ENCODE measurements at regions not wholly inside any gene's neighbourhood (a gene's known extent, or its start where the extent isn't known, plus 50 kb on each side); places are given as distances from the start of the nearest gene placed in this dataset.
"Not testable (repeated sequence)": the region's sequence is repeated elsewhere in the genome, so short reads cannot be mapped to it uniquely, and the experiment has no call there.

DNA sequence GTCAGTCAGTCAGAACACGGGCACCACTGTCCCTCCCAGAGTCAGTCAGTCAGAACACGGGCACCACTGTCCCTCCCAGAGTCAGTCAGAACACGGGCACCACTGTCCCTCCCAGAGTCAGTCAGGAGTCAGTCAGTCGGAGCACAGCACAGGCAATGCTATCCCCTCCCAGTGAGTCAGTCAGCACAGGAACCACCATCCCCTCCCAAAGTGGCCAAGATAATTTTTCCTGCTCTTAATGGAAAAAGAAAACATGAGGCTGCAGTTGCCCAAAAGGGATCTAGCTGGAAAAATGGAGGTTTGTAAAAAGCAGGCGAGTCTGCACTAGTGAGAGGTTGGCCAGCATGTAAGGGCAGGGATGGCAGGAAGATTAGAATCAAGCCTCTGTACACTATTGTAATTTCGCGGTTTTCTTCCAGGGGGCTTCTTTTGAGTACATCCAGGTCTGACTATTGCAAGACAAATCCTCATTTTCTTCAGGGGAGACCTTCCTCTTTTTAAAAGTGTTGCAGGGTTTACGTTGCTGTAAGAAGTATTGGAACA is 213.8 kb downstream of the SIPA1L2 start:
- no peak for DNase-seq (ENCODE audit: low read depth, low spot score)

- not testable (repeated sequence) for DNase-seq (ENCODE audit: low read depth, low spot score)
Measured at GRCh38 chr1:232415481-232415880, 214.5 kb downstream of the SIPA1L2 start.

DNA sequence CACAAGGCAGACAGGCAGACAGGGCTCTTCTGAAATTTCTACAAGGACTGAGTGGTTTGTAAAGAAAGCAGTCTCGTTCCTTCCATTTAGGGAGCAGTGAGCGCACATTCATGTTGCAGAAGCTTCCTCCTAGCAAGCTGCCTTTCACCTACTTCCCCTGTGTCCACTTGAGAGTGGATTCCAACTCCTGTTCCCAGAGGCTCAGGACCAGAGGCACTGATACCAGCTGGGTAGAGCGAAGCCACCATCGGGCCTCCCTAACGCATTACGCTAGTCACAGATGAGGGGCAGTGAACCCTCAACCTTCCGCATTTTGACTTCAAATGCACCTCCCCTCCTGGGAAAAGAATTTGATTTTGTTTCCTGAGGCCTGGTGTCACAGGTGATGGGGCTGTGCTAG is 215.8 kb downstream of the SIPA1L2 start:
- no peak for DNase-seq (ENCODE audit: low read depth, low spot score)

GRCh38 chr1:232413674-232414073 is 216.3 kb downstream of the SIPA1L2 start:
- peak; percentile 22 for DNase-seq (ENCODE audit: low read depth, low spot score)

- DNase-seq (ENCODE audit: low read depth, low spot score) = no peak
Measured at GRCh38 chr1:232409584-232409983, 220.3 kb downstream of the SIPA1L2 start.

- no peak for DNase-seq (ENCODE audit: low read depth, low spot score)
Measured at GRCh38 chr1:232407120-232407519, 222.8 kb downstream of the SIPA1L2 start.

DNA sequence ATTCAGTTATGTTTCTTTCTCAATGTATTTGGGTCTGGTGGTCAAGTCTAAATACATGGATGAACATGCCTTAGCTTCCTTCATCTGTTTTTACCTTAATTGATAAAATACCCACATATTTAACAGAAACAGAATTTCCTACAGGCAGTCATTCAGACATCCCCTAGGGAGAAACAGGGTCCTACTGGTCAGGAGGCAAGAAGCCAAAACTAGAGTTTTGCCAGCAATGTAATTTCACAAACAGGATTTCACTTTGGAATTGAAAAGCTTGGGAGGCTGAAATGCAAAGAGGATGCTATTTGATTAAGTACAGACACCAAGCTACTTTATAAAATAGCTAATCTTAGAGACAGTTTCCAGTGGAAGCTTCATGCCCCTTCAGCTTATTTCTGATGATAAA is 224.2 kb downstream of the SIPA1L2 start:
- DNase-seq (ENCODE audit: low read depth, low spot score) = no peak

- no peak for DNase-seq (ENCODE audit: low read depth, low spot score)
Measured at GRCh38 chr1:232404981-232405731, 224.8 kb downstream of the SIPA1L2 start.

- DNase-seq (ENCODE audit: low read depth, low spot score) = no peak
Measured at GRCh38 chr1:232404227-232404626, 225.7 kb downstream of the SIPA1L2 start.

DNA sequence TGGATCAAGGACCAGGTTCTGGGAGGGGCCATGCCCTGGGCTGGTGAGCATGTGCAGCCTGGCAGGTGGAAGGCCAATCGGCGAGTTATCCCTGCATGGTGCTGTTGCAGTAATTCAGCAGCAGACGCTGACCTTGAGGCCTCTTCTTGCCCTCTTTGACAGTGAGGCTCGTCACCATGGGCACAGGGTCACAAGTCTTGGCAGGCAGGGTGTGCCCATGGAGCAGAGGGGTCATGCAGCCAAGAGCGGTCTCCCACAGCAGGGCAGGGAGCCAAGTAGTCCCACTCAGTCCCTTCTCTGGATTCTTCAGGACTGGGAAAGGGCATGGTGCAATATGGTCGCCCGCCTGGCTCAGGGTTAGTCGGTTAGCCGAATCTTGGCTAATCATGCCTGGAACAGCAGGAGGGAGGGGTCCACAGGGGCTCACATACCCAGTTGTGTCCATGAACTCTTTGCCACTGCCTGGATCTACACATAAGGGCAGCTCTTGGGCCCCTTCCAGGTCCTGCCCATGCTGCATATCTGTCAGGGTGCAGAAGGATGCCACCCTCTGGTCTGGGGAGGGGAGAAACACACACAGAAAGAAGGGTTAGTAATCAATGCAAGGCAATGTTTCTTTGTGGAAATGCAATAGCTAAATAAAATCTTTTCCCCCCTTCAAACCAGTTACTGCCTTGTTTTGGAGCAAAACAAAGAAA is 226.8 kb downstream of the SIPA1L2 start:
- no peak for DNase-seq (ENCODE audit: low read depth, low spot score)

DNA sequence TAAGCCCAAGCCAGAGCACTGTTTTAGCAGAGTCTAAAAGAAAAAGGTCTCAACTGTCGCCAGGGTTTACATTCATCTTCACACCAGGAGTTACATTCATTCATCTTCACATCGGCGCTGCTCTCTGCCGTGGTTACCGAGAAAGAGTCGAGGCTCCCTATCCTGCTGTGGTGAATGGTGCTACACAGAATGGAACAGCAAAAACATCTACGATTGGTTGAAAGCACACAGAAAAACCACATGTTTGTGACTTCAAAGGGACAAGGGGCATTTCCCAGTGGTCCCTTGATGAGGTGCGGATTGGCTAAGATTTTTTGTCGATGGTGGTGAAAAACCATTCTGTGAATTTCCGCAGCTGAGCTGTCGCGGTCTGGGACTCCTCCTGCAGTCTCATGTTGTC is 231.1 kb downstream of the SIPA1L2 start:
- no peak for DNase-seq (ENCODE audit: low read depth, low spot score)

DNA sequence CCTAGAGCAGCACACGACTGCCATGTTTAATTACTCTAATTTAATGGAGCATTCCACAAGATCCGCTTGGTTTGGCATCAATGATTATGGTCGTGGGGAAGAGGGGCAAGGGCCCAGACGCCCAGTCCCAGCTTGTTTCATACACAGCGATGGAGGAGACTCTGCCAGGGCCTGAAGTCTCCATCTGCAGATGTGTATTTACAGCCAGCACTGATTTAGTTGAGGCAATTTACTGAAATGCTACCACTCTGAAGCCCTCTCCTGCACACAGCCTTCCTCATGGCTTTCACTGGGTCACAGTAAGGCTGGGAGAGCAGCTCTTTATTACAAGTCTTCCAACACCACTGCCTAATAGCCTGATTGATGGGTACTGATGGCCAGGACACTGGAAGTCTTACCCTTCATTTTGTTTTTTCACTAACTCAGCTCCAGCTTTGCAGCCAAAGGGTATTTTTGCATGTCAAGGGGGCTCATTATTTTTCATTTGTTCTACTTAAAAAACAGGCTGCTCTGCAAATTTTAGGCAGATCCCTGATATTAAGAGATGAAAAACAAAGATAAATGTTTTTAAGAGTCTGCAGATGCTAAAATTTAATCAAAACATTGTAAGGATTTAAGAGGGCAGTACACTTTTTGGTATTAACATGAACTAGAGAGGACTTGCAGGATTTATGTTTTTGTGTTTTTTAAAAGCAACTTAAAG is 236.3 kb downstream of the SIPA1L2 start:
- no peak for DNase-seq (ENCODE audit: low read depth, low spot score)

DNA sequence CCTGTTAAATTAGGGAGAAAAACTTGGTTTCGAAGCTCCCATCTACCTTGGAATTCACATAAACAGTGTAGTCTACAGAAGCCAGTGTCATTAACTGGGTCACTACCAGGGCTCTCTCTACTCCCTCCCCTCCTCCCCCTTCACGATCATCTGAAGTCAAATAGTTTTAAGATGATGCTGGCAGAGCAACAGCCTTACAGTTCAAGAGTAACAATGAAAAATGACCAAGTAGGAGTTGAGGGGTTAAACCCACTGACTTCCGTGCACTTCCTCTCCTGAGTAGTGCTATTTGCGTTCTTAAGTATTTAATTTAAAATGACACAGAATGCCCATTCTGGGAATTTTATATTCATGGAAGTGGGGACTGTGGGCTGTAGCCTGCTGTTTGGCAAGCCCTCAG is 236.9 kb downstream of the SIPA1L2 start:
- DNase-seq (ENCODE audit: low read depth, low spot score) = no peak

DNA sequence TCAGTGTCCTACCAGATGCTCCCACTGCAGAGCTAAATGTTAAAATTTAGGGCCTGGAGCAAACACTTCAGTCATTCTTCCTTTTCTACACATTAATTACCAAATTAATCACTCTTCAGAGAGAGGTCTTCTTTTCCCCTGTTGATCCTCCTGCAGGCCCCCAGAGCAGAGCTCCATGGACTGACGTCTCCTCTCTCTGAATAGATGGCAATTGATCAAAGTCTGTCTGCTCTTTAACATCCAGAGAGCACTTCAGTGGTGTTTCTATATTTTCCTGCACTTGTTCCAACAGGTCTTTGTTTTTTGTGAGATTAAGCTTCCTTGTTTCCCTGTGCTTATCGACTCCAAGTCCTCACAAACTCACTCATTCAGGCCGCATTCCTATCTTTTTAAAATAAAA is 239.3 kb downstream of the SIPA1L2 start:
- DNase-seq (ENCODE audit: low read depth, low spot score) = no peak

GRCh38 chr1:232389744-232390143 is 240.2 kb downstream of the SIPA1L2 start:
- DNase-seq (ENCODE audit: low read depth, low spot score) = no peak

DNA sequence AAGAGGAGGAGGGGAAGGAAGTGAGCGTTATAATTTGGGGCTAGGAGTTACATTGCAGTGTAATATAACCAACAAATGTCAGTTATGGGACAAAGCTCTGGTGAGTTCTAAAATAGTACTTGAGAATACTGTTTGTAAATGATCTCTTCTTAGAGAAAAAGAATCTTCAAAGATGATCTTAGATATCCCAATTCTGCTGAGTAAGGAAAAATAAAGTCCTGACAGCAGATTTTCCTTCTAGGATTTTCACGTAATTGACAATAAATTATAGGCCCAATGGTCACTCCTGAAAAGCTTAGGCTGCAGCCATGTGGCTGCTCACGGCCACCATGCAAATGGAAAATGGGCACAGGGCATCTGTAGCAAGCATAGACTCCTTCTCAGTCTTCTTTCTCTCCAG is 241.6 kb downstream of the SIPA1L2 start:
- DNase-seq (ENCODE audit: low read depth, low spot score) = no peak

- no peak for DNase-seq (ENCODE audit: low read depth, low spot score)
Measured at GRCh38 chr1:232386721-232387510, 243.0 kb downstream of the SIPA1L2 start.

GRCh38 chr1:232386294-232386693 is 243.6 kb downstream of the SIPA1L2 start:
- DNase-seq (ENCODE audit: low read depth, low spot score) = no peak

DNA sequence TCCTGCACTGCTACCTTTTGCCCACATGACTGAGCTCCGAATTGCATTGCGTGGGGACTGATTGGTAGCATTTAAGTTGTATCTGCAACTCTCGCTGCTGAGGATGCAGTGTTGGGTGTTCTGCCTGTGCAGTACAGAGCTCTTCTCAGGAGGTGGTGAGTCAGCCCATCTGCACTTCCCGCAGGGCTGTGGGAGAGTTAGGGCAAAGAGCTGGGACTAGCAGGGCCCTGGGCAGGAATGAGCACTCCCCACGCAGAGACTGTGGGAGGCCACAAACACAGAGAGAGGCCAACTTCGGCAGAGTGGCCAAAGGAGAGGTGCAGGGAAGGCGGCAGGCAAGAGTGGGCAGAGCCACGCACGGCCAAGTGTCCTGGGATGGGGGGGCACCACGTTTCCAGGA is 244.7 kb downstream of the SIPA1L2 start:
- DNase-seq (ENCODE audit: low read depth, low spot score) = peak; percentile 41

- peak; percentile 50 for DNase-seq (ENCODE audit: low read depth, low spot score)
Measured at GRCh38 chr1:232384171-232384883, 245.6 kb downstream of the SIPA1L2 start.

Data from ELF-1 (cell line).